SK-N-SH (cell line): ENCODE measurements at regions not wholly inside any gene's neighbourhood (a gene's known extent, or its start where the extent isn't known, plus 50 kb on each side); places are given as distances from the start of the nearest gene placed in this dataset.

Source experiments
- CTCF ChIA-PET: fragments of 300-600, 350-600 bp; formaldehyde crosslinking; extraction: SDS; loops from one replicate; lab custom pipeline; 2021; lab: Yijun Ruan, JAX
- POLR2A ChIA-PET: fragments of 350-600 bp; sonication (Branson Sonifier 250); formaldehyde crosslinking; extraction: SDS; loops from one replicate; lab custom pipeline; 2020; ENCODE audit warnings: antibody characterized with exemption, inconsistent platforms; lab: Yijun Ruan, JAX
- DNase-seq: peaks from one replicate; pipeline ENCODE4 v3.0.0; 2012
- H2AFZ ChIP-seq: fragments of 200-600 bp; sonication (generic); 2 replicates; pipeline ENCODE4 v1.8.1; 2016; ENCODE audit warnings: antibody characterized with exemption, mild to moderate bottlenecking, low read depth
- H3F3A ChIP-seq: fragments of 200-600 bp; sonication (generic); replicated peaks from 2 replicates; pipeline ENCODE3; 2016; ENCODE audit warnings: antibody characterized with exemption, mild to moderate bottlenecking; ENCODE audit not compliant: insufficient read depth
- H3K27ac ChIP-seq, 2 experiments: fragments of 200-500 bp in 1 of 2; fragments of 200-600 bp in 1 of 2; sonication (Bioruptor generic) in 1 of 2; sonication (generic), shearing (Covaris generic) in 1 of 2; 2 replicates each; pipeline versions ENCODE4 v1.5.1 to v1.6.1; 2014 to 2016; ENCODE audit warnings: low read depth in 2 of 2, inconsistent platforms in 1 of 2, low read length in 1 of 2, mild to moderate bottlenecking in 1 of 2, mixed read lengths in 1 of 2
- H3K27me3 ChIP-seq: fragments of 200-600 bp; sonication (generic), shearing (Covaris generic); 2 replicates; pipeline ENCODE4 v1.6.1; 2016; ENCODE audit warnings: mixed run types; ENCODE audit not compliant: insufficient read depth
- H3K36me3 ChIP-seq, 2 experiments: fragments of 200-500 bp in 1 of 2; fragments of 200-600 bp in 1 of 2; sonication (Bioruptor generic) in 1 of 2; sonication (generic) in 1 of 2; replicated peaks in 1 of 2; 2 replicates each; pipeline versions ENCODE3 to v1.5.1; 2014 to 2016; ENCODE audit warnings: low read length in 1 of 2, mild to moderate bottlenecking in 1 of 2; ENCODE audit not compliant: insufficient read depth in 2 of 2, control insufficient read depth in 1 of 2
- H3K4me1 ChIP-seq, 2 experiments: fragments of 200-500 bp in 1 of 2; fragments of 200-600 bp in 1 of 2; sonication (Bioruptor generic) in 1 of 2; sonication (generic), shearing (Covaris generic) in 1 of 2; 2 replicates each; pipeline versions ENCODE4 v1.5.1 to v1.6.1; 2014 to 2016; ENCODE audit warnings: low read depth in 1 of 2, low read length in 1 of 2, mixed run types in 1 of 2; ENCODE audit not compliant: insufficient read depth in 2 of 2, control insufficient read depth in 1 of 2
- H3K4me2 ChIP-seq: fragments of 200-600 bp; sonication (generic), shearing (Covaris generic); 2 replicates; pipeline ENCODE4 v1.6.1; 2017; ENCODE audit warnings: mixed run types
- H3K4me3 ChIP-seq, 2 experiments: fragments of 200-500 bp in 1 of 2; fragments of 200-600 bp in 1 of 2; sonication (Bioruptor generic) in 1 of 2; sonication (generic), shearing (Covaris generic) in 1 of 2; 2 replicates each; pipeline versions ENCODE4 v1.5.1 to v1.8.1; 2014 to 2016; ENCODE audit warnings: low read depth in 2 of 2, inconsistent platforms in 1 of 2, low read length in 1 of 2, mild to moderate bottlenecking in 1 of 2, mixed read lengths in 1 of 2, moderate library complexity in 1 of 2
- H3K79me2 ChIP-seq: fragments of 200-600 bp; sonication (generic); 2 replicates; pipeline ENCODE4 v1.8.1; 2017; ENCODE audit warnings: mild to moderate bottlenecking; ENCODE audit not compliant: insufficient read depth
- H3K9ac ChIP-seq: fragments of 200-600 bp; sonication (generic); 2 replicates; pipeline ENCODE4 v1.6.1; 2017; ENCODE audit warnings: mixed run types
- H3K9me2 ChIP-seq: fragments of 200-600 bp; sonication (generic); 2 replicates; pipeline ENCODE4 v1.6.1; 2017; ENCODE audit warnings: mixed run types
- H3K9me3 ChIP-seq: fragments of 200-600 bp; sonication (generic); 2 replicates; pipeline ENCODE4 v1.6.1; 2017; ENCODE audit warnings: mixed run types, mild to moderate bottlenecking, moderate library complexity
- H4K20me1 ChIP-seq: fragments of 200-600 bp; sonication (generic); 2 replicates; pipeline ENCODE4 v1.6.1; 2017; ENCODE audit warnings: mild to moderate bottlenecking, mixed run types; ENCODE audit not compliant: insufficient read depth
- CTCF ChIP-seq: fragments of 200-600 bp; sonication (generic); IDR thresholded peaks from 2 replicates; pipeline ENCODE4 v1.6.1; 2017; ENCODE audit warnings: antibody characterized with exemption, mild to moderate bottlenecking, moderate library complexity
- EP300 ChIP-seq, 2 experiments: IDR thresholded peaks; 2 replicates each; pipeline versions ENCODE4 v1.4.0 to v1.6.1; 2012; ENCODE audit warnings: borderline replicate concordance in 1 of 2, low read depth in 1 of 2, low read length in 1 of 2
- FOXJ3 ChIP-seq: sonication (generic); formaldehyde crosslinking; IDR thresholded peaks from 2 replicates; pipeline ENCODE4 v1.5.1; 2020; ENCODE audit warnings: mild to moderate bottlenecking, missing genetic modification reagents
- MXI1 ChIP-seq: IDR thresholded peaks from 2 replicates; pipeline ENCODE4 v1.6.1; 2012; ENCODE audit warnings: mild to moderate bottlenecking, low read depth, low read length, improper control_type of control experiment
- RFX5 ChIP-seq: IDR thresholded peaks from 2 replicates; pipeline ENCODE4 v1.6.1; 2012; ENCODE audit warnings: mild to moderate bottlenecking, improper control_type of control experiment, low read length
- SIN3A ChIP-seq: IDR thresholded peaks from 2 replicates; pipeline ENCODE4 v1.6.1; 2012; ENCODE audit warnings: low read depth, mild to moderate bottlenecking, low read length, moderate library complexity, borderline replicate concordance
- YY1 ChIP-seq: IDR thresholded peaks from 2 replicates; pipeline ENCODE4 v1.4.0; 2012; ENCODE audit warnings: low read depth, mild to moderate bottlenecking
- ZBTB33 ChIP-seq: IDR thresholded peaks from 2 replicates; pipeline ENCODE4 v1.4.0; 2012; ENCODE audit warnings: low read depth, borderline replicate concordance
- WGBS: methylation state at CpG from one replicate; pipeline ENCODE4 v1.1.6; 2017; ENCODE audit warnings: low lambda C conversion rate; 5-methylcytosine and 5-hydroxymethylcytosine counted together

GRCh38 chr17:79255926-79256585, 181.4 kb downstream of the ENGASE start:
- peaks cover 35% of the 10 kb centered on the region for H3K27me3 ChIP-seq

GRCh38 chr17:79255456-79255855, 180.8 kb downstream of the ENGASE start:
- H3K4me1 ChIP-seq: peaks cover 0 to 52% of the 10 kb centered on the region in 2 experiments; a peak in 2 of 4 replicates
- no peaks in the 10 kb centered on the region for H3K9me2 ChIP-seq
- H3F3A ChIP-seq: no peaks in the 10 kb centered on the region
- no peaks in the 10 kb centered on the region for H3K36me3 ChIP-seq
- no peak overlapping the region for H3K9ac ChIP-seq
- H3K27ac ChIP-seq: no peak overlapping the region
- POLR2A ChIA-PET: no interaction called here
- peaks cover 35% of the 10 kb centered on the region for H3K27me3 ChIP-seq
- WGBS: 47% methylated on average over 6 of the region's 11 CpGs
- TF ChIP-seq EP300 (IDR thresholded peaks at IDR 0.05; ENCODE audit: borderline replicate concordance in 1 of 2, low read depth in 1 of 2, low read length in 1 of 2) (no peak), ZBTB33 (no peak)
- no peak overlapping the region for H3K4me3 ChIP-seq
- CTCF ChIA-PET: interaction anchor here (1.0 to 2.3 kb wide), 4 partner anchors 19 to 145 kb away, joined by 3 to 12 read pairs (median 6); no protein-coding TSS in a partner anchor
- no peak for DNase-seq
- no peak overlapping the region for H3K4me2 ChIP-seq
- no peak overlapping the region for H2AFZ ChIP-seq
- no peaks in the 10 kb centered on the region for H3K79me2 ChIP-seq
- H3K9me3 ChIP-seq: no peaks in the 10 kb centered on the region
- H4K20me1 ChIP-seq: no peaks in the 10 kb centered on the region

More at GRCh38 chr17:79255926-79256585, 181.4 kb downstream of the ENGASE start:
- TF ChIP-seq FOXJ3 (CRISPR knock-in tag) (no peak), YY1 (no peak), MXI1 (no peak), RFX5 (no peak), CTCF (no peak), EP300 (IDR thresholded peaks at IDR 0.05; ENCODE audit: borderline replicate concordance in 1 of 2, low read depth in 1 of 2, low read length in 1 of 2) (no peak), SIN3A (no peak)
- TF ChIP-seq, all 33 proteins: peak for 0
- no peaks in the 10 kb centered on the region for H4K20me1 ChIP-seq
- no peak overlapping the region for H3K4me2 ChIP-seq
- H3K9me2 ChIP-seq: no peaks in the 10 kb centered on the region
- H3K9ac ChIP-seq: no peak overlapping the region
- H3K27ac ChIP-seq: no peak overlapping the region
- peaks cover 0 to 52% of the 10 kb centered on the region in 2 experiments; a peak in 2 of 4 replicates for H3K4me1 ChIP-seq
- CTCF ChIA-PET: interaction anchor here (0.7 to 2.3 kb wide), 6 partner anchors 11 to 145 kb away, joined by 3 to 12 read pairs (median 3); no protein-coding TSS in a partner anchor
- no peak overlapping the region for H2AFZ ChIP-seq
- no peaks in the 10 kb centered on the region for H3K9me3 ChIP-seq
- H3K36me3 ChIP-seq: no peaks in the 10 kb centered on the region
- no peak for DNase-seq
- POLR2A ChIA-PET: no interaction called here
- no peaks in the 10 kb centered on the region for H3F3A ChIP-seq
- H3K4me3 ChIP-seq: no peak overlapping the region
- WGBS: 37% methylated on average over 14 of the region's 14 CpGs
- no peaks in the 10 kb centered on the region for H3K79me2 ChIP-seq
